ENCODE measurements at regions not wholly inside any gene's neighbourhood (a gene's known extent, or its start where the extent isn't known, plus 50 kb on each side); places are given as distances from the start of the nearest gene placed in this dataset.

GRCh38 chr16:63816276-63816675 is 1305.6 kb downstream of the CDH11 start:
- Histone ChIP-seq H3K4me3 (no peak overlapping the region), H3K27ac (no peak overlapping the region)
- no peak for DNase-seq (ENCODE audit: low spot score)
- TF ChIP-seq, protein P1, sequence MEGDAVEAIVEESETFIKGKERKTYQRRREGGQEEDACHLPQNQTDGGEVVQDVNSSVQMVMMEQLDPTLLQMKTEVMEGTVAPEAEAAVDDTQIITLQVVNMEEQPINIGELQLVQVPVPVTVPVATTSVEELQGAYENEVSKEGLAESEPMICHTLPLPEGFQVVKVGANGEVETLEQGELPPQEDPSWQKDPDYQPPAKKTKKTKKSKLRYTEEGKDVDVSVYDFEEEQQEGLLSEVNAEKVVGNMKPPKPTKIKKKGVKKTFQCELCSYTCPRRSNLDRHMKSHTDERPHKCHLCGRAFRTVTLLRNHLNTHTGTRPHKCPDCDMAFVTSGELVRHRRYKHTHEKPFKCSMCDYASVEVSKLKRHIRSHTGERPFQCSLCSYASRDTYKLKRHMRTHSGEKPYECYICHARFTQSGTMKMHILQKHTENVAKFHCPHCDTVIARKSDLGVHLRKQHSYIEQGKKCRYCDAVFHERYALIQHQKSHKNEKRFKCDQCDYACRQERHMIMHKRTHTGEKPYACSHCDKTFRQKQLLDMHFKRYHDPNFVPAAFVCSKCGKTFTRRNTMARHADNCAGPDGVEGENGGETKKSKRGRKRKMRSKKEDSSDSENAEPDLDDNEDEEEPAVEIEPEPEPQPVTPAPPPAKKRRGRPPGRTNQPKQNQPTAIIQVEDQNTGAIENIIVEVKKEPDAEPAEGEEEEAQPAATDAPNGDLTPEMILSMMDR (IDR thresholded peaks at IDR 0.05), result no peak

DNA sequence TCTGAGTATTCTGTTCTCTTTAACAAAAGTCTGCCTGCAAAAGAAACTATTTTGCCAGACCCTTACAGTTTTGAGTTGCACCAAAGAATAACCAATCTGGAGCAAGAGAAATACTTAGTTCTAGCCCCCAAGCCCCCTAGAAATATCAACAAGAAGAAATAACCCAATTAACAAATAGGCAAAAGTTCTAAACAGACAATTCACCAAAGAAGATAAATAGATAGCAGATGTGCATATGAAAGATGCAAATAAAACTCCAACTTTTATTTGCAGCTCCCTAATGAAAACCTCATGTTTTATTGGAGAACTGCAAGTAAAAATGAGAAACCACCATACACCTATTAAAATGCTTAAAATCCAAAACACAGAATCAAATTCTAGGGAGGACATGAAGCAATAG is 1308.0 kb downstream of the CDH11 start:
- no peak overlapping the region for H3K4me3 ChIP-seq
- no peak overlapping the region for H3K27ac ChIP-seq
- no peak for DNase-seq (ENCODE audit: low spot score)
- TF ChIP-seq, protein P1 (IDR thresholded peaks at IDR 0.05), result no peak

- no peak overlapping the region for H3K4me3 ChIP-seq
- DNase-seq (ENCODE audit: low spot score), result no peak
- no peak overlapping the region for H3K27ac ChIP-seq
- TF ChIP-seq, protein P1 (IDR thresholded peaks at IDR 0.05), result no peak
Measured at GRCh38 chr16:63808730-63809129, 1313.1 kb downstream of the CDH11 start.

- no peak for DNase-seq (ENCODE audit: low spot score)
- TF ChIP-seq, protein P1 (IDR thresholded peaks at IDR 0.05), result no peak
- Histone ChIP-seq H3K4me3 (no peak overlapping the region), H3K27ac (no peak overlapping the region)
Measured at GRCh38 chr16:63806794-63807506, 1314.9 kb downstream of the CDH11 start.

DNA sequence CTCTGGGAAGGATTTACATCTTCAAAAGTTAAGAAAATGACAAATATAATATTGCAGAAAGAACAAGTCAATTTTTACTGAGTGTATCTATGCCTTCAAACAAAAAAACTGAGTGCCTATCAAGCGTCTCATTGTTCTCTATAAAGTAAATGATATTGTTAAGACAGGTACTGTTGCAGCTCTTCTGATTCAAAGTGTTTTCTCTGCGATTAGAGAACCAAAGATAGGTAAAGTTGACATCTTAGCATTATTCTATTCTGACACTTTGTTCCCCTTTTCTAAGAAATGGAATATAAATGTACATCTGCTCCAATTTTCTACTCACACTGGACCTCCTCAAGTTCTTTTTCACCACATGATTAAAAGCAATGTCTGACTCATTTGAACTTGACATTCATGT is 1317.7 kb downstream of the CDH11 start:
- no peak overlapping the region for H3K4me3 ChIP-seq
- H3K27ac ChIP-seq, result no peak overlapping the region
- no peak for DNase-seq (ENCODE audit: low spot score)
- TF ChIP-seq, protein P1 (IDR thresholded peaks at IDR 0.05), result no peak

- DNase-seq (ENCODE audit: low spot score), result no peak
- no peak overlapping the region for H3K4me3 ChIP-seq
- TF ChIP-seq, protein P1 (IDR thresholded peaks at IDR 0.05), result no peak
- H3K27ac ChIP-seq, result no peak overlapping the region
Measured at GRCh38 chr16:63789603-63790002, 1332.3 kb downstream of the CDH11 start.

GRCh38 chr16:63787014-63787413 is 1334.8 kb downstream of the CDH11 start:
- no peak for DNase-seq (ENCODE audit: low spot score)
- Histone ChIP-seq H3K27ac (no peak overlapping the region), H3K4me3 (no peak overlapping the region)
- TF ChIP-seq, protein P1 (IDR thresholded peaks at IDR 0.05), result no peak
